Epithelial cell of proximal tubule (primary cell): ENCODE measurements at regions not wholly inside any gene's neighbourhood (a gene's known extent, or its start where the extent isn't known, plus 50 kb on each side); places are given as distances from the start of the nearest gene placed in this dataset.
"Not testable (repeated sequence)": the region's sequence is repeated elsewhere in the genome, so short reads cannot be mapped to it uniquely, and the experiment has no call there.

Experiments used
- DNase-seq: peaks from one replicate; pipeline ENCODE4 v3.0.0-alpha.2; 2011; ENCODE audit warnings: low read depth
- H3K4me3 ChIP-seq: 2 replicates; pipeline ENCODE4 v1.5.1; 2011; ENCODE audit warnings: low read depth, mild to moderate bottlenecking, low read length
- TF ChIP-seq, protein P1 (sequence below): conservative IDR thresholded peaks from 2 replicates; pipeline ENCODE4 v1.5.1; 2012; ENCODE audit warnings: low read depth, mild to moderate bottlenecking, low read length

DNA sequence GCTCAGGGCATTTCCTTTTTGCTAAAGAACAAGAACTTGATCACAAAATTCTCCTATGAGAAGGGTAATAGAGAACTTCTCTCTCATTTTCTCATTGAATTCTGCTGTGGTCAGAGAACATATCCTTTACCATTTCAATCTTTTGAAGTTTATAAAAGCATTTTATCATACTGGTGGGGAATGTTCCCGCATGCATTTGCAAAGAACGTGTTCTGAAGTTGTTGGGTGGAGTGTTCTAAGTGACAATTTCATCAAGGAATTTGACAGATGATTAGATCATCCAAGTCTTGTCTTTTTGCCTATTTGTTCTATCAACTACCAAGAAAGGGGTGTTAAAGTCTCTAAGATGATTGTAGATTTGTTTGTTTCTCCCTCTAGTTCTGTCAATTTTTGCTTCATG, 163.4 kb upstream of the FREM1 start:
- DNase-seq = no peak
- H3K4me3 ChIP-seq = no peak overlapping the region
- TF ChIP-seq, protein P1, sequence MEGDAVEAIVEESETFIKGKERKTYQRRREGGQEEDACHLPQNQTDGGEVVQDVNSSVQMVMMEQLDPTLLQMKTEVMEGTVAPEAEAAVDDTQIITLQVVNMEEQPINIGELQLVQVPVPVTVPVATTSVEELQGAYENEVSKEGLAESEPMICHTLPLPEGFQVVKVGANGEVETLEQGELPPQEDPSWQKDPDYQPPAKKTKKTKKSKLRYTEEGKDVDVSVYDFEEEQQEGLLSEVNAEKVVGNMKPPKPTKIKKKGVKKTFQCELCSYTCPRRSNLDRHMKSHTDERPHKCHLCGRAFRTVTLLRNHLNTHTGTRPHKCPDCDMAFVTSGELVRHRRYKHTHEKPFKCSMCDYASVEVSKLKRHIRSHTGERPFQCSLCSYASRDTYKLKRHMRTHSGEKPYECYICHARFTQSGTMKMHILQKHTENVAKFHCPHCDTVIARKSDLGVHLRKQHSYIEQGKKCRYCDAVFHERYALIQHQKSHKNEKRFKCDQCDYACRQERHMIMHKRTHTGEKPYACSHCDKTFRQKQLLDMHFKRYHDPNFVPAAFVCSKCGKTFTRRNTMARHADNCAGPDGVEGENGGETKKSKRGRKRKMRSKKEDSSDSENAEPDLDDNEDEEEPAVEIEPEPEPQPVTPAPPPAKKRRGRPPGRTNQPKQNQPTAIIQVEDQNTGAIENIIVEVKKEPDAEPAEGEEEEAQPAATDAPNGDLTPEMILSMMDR = no peak

DNA sequence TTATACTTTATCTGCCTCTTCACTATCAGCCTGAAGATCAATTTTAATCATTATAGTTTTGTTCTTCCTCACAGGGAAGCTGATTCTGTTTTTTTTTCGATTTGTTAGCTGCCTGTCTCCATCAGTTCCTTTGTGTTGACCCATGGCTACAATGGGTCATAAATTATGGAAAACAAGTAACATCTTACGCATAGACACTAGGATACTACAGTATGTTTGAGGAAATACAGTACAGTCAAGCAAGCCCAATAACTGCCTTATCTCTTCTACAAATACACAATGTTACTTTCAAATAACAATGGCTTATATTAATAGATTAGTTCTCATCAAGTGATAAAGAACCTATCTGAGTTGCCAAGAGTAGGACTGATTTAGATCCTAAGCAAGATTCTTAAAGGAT, 160.5 kb upstream of the FREM1 start:
- TF ChIP-seq, protein P1 = no peak
- DNase-seq = no peak
- H3K4me3 ChIP-seq = no peak overlapping the region

DNA sequence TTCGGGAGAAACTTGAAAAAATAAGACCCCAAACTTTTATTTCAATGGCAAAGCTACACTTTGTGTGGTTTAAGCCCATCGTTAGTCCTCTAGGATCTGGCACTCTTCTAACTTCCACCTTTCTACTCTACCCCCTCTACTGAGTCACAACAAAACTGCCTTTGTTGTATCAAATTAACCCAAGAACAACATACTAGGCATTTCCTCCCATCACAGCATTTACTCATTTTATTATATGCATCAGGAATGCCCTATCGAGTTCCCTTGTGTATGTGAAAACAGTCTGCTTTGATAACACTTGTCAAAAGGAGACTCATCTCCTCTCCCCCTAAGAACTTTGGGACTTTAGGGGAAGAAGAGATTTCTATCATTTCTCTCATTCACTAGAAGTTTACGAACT, 158.9 kb upstream of the FREM1 start:
- H3K4me3 ChIP-seq = no peak overlapping the region
- no peak for DNase-seq
- TF ChIP-seq, protein P1 = no peak

DNA sequence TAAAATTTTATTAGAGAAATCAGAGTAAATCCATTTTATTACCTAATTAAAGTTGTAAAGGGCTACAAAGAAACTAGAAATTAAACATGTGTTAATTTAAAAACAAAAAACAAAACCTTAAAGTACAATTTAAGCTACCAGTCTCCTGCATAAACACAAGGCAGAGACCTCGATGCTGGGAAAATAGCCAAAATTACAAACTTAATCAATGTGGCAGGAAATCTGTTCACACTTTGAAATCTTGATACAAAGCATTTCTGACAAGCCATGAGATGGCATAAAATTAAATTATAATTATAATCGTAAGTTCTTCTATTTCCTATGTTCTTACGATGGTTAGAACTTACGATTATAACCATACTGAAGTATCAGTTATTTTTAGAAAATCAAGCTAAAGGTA, 158.0 kb upstream of the FREM1 start:
- TF ChIP-seq, protein P1 = no peak
- DNase-seq = no peak
- H3K4me3 ChIP-seq = no peak overlapping the region

DNA sequence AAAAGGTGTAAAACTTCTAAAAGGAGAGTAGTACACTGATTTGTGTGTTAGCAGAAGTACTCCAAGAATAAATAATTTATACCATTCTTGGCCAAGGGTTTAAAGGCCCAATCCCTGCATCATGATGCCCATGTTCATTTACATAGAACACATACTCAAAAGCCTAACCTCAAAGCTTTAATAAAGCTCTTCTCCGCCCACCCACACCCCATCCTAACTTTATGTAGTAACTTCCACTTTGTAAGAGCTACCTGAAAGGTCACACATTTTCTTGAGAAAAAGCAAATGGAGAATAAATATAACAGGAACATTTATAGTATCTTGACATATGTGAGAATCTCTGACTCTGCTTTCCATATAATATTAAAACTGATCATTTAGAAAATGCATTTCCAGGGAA, 148.8 kb upstream of the FREM1 start:
- TF ChIP-seq, protein P1 = no peak
- H3K4me3 ChIP-seq = no peak overlapping the region
- no peak for DNase-seq

DNA sequence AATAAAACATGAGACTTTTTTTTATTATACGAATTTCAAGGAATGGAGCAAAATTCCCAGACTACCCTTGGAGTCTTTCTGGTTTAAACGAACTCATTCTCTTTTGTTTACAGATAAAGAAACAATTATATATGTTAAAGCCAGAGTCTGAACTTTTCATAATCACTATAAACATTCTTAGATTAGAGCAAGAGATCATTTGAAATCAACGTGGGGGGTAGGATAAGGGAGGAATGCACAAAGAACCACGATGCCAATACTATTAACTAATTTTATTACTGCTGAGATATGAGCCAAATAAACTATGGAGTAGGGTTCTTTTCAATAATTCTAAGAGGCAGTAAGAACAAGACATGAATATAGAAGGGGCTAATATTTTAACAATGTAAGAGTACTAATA, 148.0 kb upstream of the FREM1 start:
- TF ChIP-seq, protein P1 = no peak
- DNase-seq = no peak
- no peak overlapping the region for H3K4me3 ChIP-seq

DNA sequence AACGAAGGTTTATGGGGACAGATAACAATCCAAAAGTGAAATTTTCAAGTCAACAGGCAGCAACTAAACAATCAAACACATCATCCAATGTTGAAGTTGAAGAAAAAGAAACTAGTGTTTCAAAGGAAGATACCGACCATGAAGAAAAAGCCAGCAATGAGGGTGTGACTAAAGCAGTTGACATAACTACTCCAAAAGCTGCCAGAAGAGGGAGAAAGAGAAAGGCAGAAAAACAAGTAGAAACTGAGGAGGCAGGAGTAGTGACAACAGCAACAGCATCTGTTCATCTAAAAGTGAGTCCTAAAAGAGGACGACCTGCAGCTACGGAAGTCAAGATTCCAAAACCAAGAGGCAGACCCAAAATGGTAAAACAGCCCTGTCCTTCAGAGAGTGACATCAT, 145.1 kb upstream of the FREM1 start:
- TF ChIP-seq, protein P1 = peak; percentile 25
- DNase-seq = not testable (repeated sequence)

More for the DNA sequence above, 145.1 kb upstream of the FREM1 start:
- not testable (repeated sequence) for H3K4me3 ChIP-seq
